Glutamatergic neuron (in vitro differentiated cells): ENCODE measurements at regions not wholly inside any gene's neighbourhood (a gene's known extent, or its start where the extent isn't known, plus 50 kb on each side); places are given as distances from the start of the nearest gene placed in this dataset.

Experiments used
- DNase-seq: peaks from one replicate; pipeline ENCODE4 v3.0.0; 2022
- H3K27ac Mint-ChIP-seq: one replicate; pipeline ENCODE4 v1.8.0; 2020; ENCODE audit warnings: mild to moderate bottlenecking, mixed read lengths, inconsistent platforms; ENCODE audit not compliant: unreplicated experiment
- H3K27me3 Mint-ChIP-seq: one replicate; pipeline ENCODE4 v1.8.0; 2020; ENCODE audit warnings: mild to moderate bottlenecking, moderate library complexity, mixed read lengths, inconsistent platforms; ENCODE audit not compliant: unreplicated experiment
- H3K36me3 Mint-ChIP-seq: one replicate; pipeline ENCODE4 v1.8.0; 2020; ENCODE audit warnings: mild to moderate bottlenecking, mixed read lengths, inconsistent platforms; ENCODE audit not compliant: unreplicated experiment
- H3K4me1 Mint-ChIP-seq: one replicate; pipeline ENCODE4 v1.8.0; 2020; ENCODE audit warnings: mild to moderate bottlenecking, low read depth, mixed read lengths, inconsistent platforms; ENCODE audit not compliant: unreplicated experiment
- H3K4me3 Mint-ChIP-seq: one replicate; pipeline ENCODE4 v1.8.0; 2020; ENCODE audit warnings: mild to moderate bottlenecking, mixed read lengths, inconsistent platforms; ENCODE audit not compliant: unreplicated experiment
- H3K9me3 Mint-ChIP-seq: one replicate; pipeline ENCODE4 v1.8.0; 2020; ENCODE audit warnings: mild to moderate bottlenecking, moderate library complexity, mixed read lengths, inconsistent platforms; ENCODE audit not compliant: unreplicated experiment
- TF ChIP-seq, protein P1 (sequence below): fragments of 200-600 bp; sonication (generic); IDR thresholded peaks from one replicate; pipeline ENCODE4 v1.5.0; 2021; ENCODE audit not compliant: partially characterized antibody, unreplicated experiment

DNA sequence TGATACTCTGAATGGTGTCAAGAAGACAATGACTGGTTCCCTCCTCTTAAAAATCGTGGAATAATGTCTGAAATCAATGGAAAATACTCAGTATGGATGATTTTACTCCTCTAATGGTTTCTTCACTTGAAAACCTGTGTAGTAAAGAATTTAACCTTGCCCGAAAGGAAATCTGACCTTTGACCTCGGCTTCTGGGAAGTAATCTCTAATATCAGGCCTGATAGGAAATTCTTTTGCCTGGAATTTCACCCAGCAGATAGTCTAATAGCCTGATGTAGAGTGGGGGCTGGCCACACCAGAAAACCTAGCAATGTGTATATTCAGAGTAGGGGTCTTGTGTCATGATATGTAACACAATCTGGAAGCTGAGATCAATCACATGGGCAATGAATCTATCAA is 91.5 kb upstream of the GOLIM4 start:
- Mint-ChIP-seq H3K4me1 (peaks cover 3% of the 10 kb centered on the region), H3K36me3 (no peaks in the 10 kb centered on the region), H3K4me3 (no peak overlapping the region), H3K27me3 (no peaks in the 10 kb centered on the region), H3K27ac (no peak overlapping the region), H3K9me3 (no peaks in the 10 kb centered on the region)
- no peak for DNase-seq
- TF ChIP-seq, protein P1, sequence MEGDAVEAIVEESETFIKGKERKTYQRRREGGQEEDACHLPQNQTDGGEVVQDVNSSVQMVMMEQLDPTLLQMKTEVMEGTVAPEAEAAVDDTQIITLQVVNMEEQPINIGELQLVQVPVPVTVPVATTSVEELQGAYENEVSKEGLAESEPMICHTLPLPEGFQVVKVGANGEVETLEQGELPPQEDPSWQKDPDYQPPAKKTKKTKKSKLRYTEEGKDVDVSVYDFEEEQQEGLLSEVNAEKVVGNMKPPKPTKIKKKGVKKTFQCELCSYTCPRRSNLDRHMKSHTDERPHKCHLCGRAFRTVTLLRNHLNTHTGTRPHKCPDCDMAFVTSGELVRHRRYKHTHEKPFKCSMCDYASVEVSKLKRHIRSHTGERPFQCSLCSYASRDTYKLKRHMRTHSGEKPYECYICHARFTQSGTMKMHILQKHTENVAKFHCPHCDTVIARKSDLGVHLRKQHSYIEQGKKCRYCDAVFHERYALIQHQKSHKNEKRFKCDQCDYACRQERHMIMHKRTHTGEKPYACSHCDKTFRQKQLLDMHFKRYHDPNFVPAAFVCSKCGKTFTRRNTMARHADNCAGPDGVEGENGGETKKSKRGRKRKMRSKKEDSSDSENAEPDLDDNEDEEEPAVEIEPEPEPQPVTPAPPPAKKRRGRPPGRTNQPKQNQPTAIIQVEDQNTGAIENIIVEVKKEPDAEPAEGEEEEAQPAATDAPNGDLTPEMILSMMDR, result no peak

GRCh38 chr3:168186293-168186983 is 90.7 kb upstream of the GOLIM4 start:
- H3K4me3 Mint-ChIP-seq, result no peak overlapping the region
- no peak for DNase-seq
- no peak overlapping the region for H3K27ac Mint-ChIP-seq

DNA sequence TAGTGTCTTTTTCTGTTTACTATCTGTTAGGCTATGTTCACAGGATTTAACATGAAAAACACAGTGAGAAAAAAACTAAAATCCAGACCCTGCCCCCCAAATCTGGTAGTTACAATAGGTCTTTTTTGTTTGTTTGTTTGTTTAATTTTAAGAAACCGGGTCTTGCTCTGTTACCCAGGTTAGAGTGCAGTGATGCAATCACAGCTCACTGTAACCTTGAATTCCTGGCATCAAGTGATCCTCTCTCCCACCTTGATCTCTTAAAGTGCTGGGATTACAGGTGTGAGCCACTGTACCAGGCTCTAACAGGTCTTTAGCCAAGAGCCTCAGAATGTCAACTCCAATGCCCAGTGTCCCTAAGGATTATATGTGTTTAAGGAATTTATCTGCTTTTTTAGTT is 88.0 kb upstream of the GOLIM4 start:
- Mint-ChIP-seq H3K9me3 (no peaks in the 10 kb centered on the region), H3K27ac (no peak overlapping the region), H3K36me3 (no peaks in the 10 kb centered on the region), H3K4me1 (peaks cover 3% of the 10 kb centered on the region), H3K4me3 (no peak overlapping the region), H3K27me3 (no peaks in the 10 kb centered on the region)
- TF ChIP-seq, protein P1, result no peak
- DNase-seq, result no peak

More at GRCh38 chr3:168186293-168186983, 90.7 kb upstream of the GOLIM4 start:
- H3K4me1 Mint-ChIP-seq, result peaks cover 3% of the 10 kb centered on the region
- no peaks in the 10 kb centered on the region for H3K27me3 Mint-ChIP-seq
- TF ChIP-seq, protein P1, result no peak
- H3K9me3 Mint-ChIP-seq, result no peaks in the 10 kb centered on the region
- H3K36me3 Mint-ChIP-seq, result no peaks in the 10 kb centered on the region

DNA sequence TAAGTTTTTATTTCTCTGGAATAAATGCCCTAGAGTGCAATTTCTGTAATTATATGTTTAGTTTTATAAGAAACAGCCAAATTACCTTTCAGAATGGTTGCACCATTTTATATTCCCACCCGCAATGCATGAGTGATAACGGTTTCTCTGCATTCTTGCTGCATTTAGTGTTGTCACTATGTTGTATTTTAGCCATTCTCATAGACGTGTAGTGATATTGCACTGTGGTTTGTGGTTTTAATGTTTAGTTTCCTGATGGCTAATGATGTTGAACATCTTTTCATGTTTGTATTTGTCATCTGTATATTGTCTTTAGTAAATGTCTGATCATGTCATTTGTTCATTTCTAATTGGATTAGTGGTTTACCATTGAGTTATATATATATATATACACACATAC is 73.0 kb upstream of the GOLIM4 start:
- Mint-ChIP-seq H3K4me1 (no peaks in the 10 kb centered on the region), H3K27me3 (no peaks in the 10 kb centered on the region), H3K36me3 (no peaks in the 10 kb centered on the region), H3K4me3 (no peak overlapping the region), H3K27ac (no peak overlapping the region), H3K9me3 (no peaks in the 10 kb centered on the region)
- no peak for DNase-seq
- TF ChIP-seq, protein P1, result no peak

- H3K9me3 Mint-ChIP-seq, result no peaks in the 10 kb centered on the region
- DNase-seq, result peak; percentile 42
Measured at GRCh38 chr3:168165390-168166269, 69.9 kb upstream of the GOLIM4 start.

More at GRCh38 chr3:168165390-168166269, 69.9 kb upstream of the GOLIM4 start:
- Mint-ChIP-seq H3K27ac (no peak overlapping the region), H3K4me3 (no peak overlapping the region), H3K4me1 (no peaks in the 10 kb centered on the region), H3K27me3 (no peaks in the 10 kb centered on the region), H3K36me3 (no peaks in the 10 kb centered on the region)
- TF ChIP-seq, protein P1, result peak; percentile 74
